ENCODE measurements at regions not wholly inside any gene's neighbourhood (a gene's known extent, or its start where the extent isn't known, plus 50 kb on each side); places are given as distances from the start of the nearest gene placed in this dataset.

GRCh38 chr19:30884146-30884812 is 465.0 kb downstream of the TSHZ3 start:
- no peaks in the 10 kb centered on the region for H3K27me3 ChIP-seq
- H3K4me1 ChIP-seq = peaks cover 0 to 3% of the 10 kb centered on the region in 2 donors
- no peaks in the 10 kb centered on the region for H3K36me3 ChIP-seq
- DNase-seq (ENCODE audit: low spot score) = no peak
- no peak overlapping the region for H3K27ac ChIP-seq
- H3K9me3 ChIP-seq = no peaks in the 10 kb centered on the region
- no peak overlapping the region for H3K4me3 ChIP-seq
- no peak for TF ChIP-seq CTCF (IDR thresholded peaks at IDR 0.05)

GRCh38 chr19:30883071-30883470 is 466.2 kb downstream of the TSHZ3 start:
- H3K4me1 ChIP-seq = peaks cover 0 to 3% of the 10 kb centered on the region in 2 donors
- no peak for DNase-seq (ENCODE audit: low spot score)
- H3K36me3 ChIP-seq = no peaks in the 10 kb centered on the region
- no peak overlapping the region for H3K4me3 ChIP-seq
- no peaks in the 10 kb centered on the region for H3K27me3 ChIP-seq
- no peak overlapping the region for H3K27ac ChIP-seq
- TF ChIP-seq CTCF (IDR thresholded peaks at IDR 0.05) = no peak
- no peaks in the 10 kb centered on the region for H3K9me3 ChIP-seq

- TF ChIP-seq CTCF (IDR thresholded peaks at IDR 0.05) = no peak
- no peaks in the 10 kb centered on the region for H3K27me3 ChIP-seq
- H3K27ac ChIP-seq = no peak overlapping the region
- H3K36me3 ChIP-seq = no peaks in the 10 kb centered on the region
- H3K4me3 ChIP-seq = no peak overlapping the region
- peaks cover 0 to 3% of the 10 kb centered on the region in 2 donors for H3K4me1 ChIP-seq
- DNase-seq (ENCODE audit: low spot score) = no peak
- H3K9me3 ChIP-seq = no peaks in the 10 kb centered on the region
Observed at GRCh38 chr19:30882411-30883005, 466.7 kb downstream of the TSHZ3 start.

- peaks cover 0 to 3% of the 10 kb centered on the region in 2 donors for H3K4me1 ChIP-seq
- no peak for DNase-seq (ENCODE audit: low spot score)
- no peaks in the 10 kb centered on the region for H3K36me3 ChIP-seq
- TF ChIP-seq CTCF (IDR thresholded peaks at IDR 0.05) = no peak
- no peak overlapping the region for H3K27ac ChIP-seq
- H3K9me3 ChIP-seq = no peaks in the 10 kb centered on the region
- H3K4me3 ChIP-seq = no peak overlapping the region
- no peaks in the 10 kb centered on the region for H3K27me3 ChIP-seq
Observed at GRCh38 chr19:30881930-30882329, 467.3 kb downstream of the TSHZ3 start.

GRCh38 chr19:30881281-30881680 is 468.0 kb downstream of the TSHZ3 start:
- Histone ChIP-seq H3K27me3 (no peaks in the 10 kb centered on the region), H3K36me3 (no peaks in the 10 kb centered on the region), H3K4me1 (peaks cover 0 to 3% of the 10 kb centered on the region in 2 donors), H3K4me3 (no peak overlapping the region), H3K9me3 (no peaks in the 10 kb centered on the region), H3K27ac (no peak overlapping the region)
- DNase-seq (ENCODE audit: low spot score) = no peak
- no peak for TF ChIP-seq CTCF (IDR thresholded peaks at IDR 0.05)

Measured in right atrium auricular region (tissue), 2 donors.